HFFc6 (cell line): ENCODE measurements at regions not wholly inside any gene's neighbourhood (a gene's known extent, or its start where the extent isn't known, plus 50 kb on each side); places are given as distances from the start of the nearest gene placed in this dataset.

Experiments
- DNase-seq: peaks from one replicate; pipeline ENCODE4 v3.0.0-alpha.2; 2018
- H3K27ac Mint-ChIP-seq: 2 replicates; pipeline ENCODE4 v1.8.0; 2020; ENCODE audit warnings: mild to moderate bottlenecking, mixed read lengths
- H3K27me3 Mint-ChIP-seq: 2 replicates; pipeline ENCODE4 v1.8.0; 2021; ENCODE audit warnings: mild to moderate bottlenecking, moderate library complexity, mixed read lengths; ENCODE audit not compliant: insufficient read depth
- H3K36me3 Mint-ChIP-seq: 2 replicates; pipeline ENCODE4 v1.8.0; 2021; ENCODE audit warnings: low read depth, mixed read lengths
- H3K4me1 Mint-ChIP-seq: 2 replicates; pipeline ENCODE4 v1.8.0; 2020; ENCODE audit warnings: low read depth, mixed read lengths
- H3K4me3 Mint-ChIP-seq: 2 replicates; pipeline ENCODE4 v1.8.0; 2020; ENCODE audit warnings: mild to moderate bottlenecking, moderate library complexity, mixed read lengths
- H3K9me3 Mint-ChIP-seq: 2 replicates; pipeline ENCODE4 v1.8.0; 2020; ENCODE audit warnings: mild to moderate bottlenecking, mixed read lengths
- TF ChIP-seq, protein P1 (sequence below): fragments of 200-600 bp; sonication (generic); IDR thresholded peaks from 2 replicates; pipeline ENCODE4 v1.5.0; 2021; ENCODE audit warnings: antibody characterized with exemption, mild to moderate bottlenecking

DNA sequence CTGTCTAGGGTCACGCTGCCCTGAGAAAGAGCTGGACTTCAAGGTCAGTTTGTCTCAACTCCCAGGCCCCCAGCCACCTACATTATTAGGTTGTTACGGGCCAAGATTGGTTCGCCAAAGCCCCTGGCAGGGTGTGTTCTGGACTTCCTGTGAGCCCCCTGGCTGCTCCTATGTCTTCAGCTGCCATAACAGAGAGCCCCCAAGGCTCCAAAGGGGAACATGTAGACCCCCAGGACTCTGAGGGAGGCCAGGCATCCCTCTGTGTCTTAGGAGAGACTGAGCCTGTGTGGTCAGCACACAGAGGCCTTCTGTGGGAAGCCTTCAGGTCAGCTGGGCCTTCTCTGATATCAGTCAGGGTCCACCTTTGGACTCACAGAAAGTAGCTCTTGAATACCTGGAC, 58.3 kb downstream of the INHBB start:
- H3K36me3 Mint-ChIP-seq: 0 out of 2 replicates have a peak, but pooled peaks cover 7% of the 10 kb centered on the region
- H3K27ac Mint-ChIP-seq: no peak overlapping the region
- TF ChIP-seq, protein P1, sequence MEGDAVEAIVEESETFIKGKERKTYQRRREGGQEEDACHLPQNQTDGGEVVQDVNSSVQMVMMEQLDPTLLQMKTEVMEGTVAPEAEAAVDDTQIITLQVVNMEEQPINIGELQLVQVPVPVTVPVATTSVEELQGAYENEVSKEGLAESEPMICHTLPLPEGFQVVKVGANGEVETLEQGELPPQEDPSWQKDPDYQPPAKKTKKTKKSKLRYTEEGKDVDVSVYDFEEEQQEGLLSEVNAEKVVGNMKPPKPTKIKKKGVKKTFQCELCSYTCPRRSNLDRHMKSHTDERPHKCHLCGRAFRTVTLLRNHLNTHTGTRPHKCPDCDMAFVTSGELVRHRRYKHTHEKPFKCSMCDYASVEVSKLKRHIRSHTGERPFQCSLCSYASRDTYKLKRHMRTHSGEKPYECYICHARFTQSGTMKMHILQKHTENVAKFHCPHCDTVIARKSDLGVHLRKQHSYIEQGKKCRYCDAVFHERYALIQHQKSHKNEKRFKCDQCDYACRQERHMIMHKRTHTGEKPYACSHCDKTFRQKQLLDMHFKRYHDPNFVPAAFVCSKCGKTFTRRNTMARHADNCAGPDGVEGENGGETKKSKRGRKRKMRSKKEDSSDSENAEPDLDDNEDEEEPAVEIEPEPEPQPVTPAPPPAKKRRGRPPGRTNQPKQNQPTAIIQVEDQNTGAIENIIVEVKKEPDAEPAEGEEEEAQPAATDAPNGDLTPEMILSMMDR: no peak
- H3K9me3 Mint-ChIP-seq: peaks cover 19% of the 10 kb centered on the region
- peaks cover 12% of the 10 kb centered on the region for H3K4me1 Mint-ChIP-seq
- DNase-seq: no peak
- H3K4me3 Mint-ChIP-seq: no peak overlapping the region
- peaks cover 23% of the 10 kb centered on the region for H3K27me3 Mint-ChIP-seq

DNA sequence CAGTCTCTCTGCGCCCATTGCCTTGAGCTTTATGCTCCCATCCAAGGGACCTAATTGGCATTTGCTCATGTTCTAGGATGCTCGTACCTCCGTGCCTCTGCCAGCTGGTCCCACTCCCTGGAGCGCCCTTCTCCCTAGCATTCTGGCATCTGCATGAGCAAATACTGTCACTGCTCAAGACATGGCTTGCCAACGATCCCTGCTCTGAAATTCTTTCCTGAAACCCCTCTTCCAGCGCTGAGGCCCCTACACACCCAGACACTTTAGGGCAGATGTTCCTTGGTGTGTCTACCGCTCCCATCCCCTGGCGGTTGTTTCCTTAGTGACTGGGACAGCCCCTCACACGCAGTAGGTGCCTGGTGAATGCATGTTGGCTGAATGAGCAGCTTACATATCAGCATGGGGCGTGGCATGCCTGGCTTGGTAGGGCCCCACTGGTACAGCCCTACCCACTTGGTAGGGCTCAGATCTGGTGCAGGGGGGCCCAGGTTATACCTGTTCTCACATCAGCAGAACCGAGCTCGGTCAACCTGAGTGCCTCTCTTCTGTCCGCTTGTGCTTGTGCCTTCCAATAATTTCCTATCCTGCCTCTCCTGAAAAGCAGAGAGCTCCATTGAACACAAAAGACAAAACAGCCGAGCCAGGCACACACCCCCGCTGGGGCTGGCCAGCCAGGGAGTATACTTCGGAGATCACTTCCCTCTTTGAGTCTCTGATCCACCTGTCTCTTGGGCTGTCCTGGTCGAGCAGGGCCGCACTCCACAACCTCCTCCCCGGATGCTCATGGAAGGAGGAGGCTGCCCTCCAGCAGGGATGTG, 59.2 kb downstream of the INHBB start:
- H3K4me3 Mint-ChIP-seq: no peak overlapping the region
- H3K4me1 Mint-ChIP-seq: peaks cover 7% of the 10 kb centered on the region
- DNase-seq: no peak
- H3K36me3 Mint-ChIP-seq: 0 out of 2 replicates have a peak, but pooled peaks cover 7% of the 10 kb centered on the region
- TF ChIP-seq, protein P1: no peak
- peaks cover 19% of the 10 kb centered on the region for H3K9me3 Mint-ChIP-seq
- H3K27me3 Mint-ChIP-seq: peaks cover 23% of the 10 kb centered on the region
- no peak overlapping the region for H3K27ac Mint-ChIP-seq

DNA sequence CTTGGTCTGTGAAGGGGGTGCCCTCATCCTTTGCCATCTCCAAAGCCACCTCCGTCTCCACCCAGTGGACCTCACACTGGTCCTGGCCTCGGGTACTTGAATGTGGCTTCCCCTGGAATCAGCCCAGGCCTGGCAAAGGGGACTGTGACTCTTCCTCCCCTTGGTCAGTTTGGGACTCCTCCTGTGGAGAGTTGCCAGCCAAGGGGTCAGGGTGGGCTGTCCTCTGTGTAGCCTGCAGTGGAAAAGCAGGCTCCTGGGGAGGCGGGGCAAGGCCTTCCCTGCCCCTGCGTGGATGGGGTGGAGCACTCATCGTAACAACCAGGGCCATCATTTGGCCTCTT, 59.8 kb downstream of the INHBB start:
- peaks cover 20% of the 10 kb centered on the region for H3K27me3 Mint-ChIP-seq
- TF ChIP-seq, protein P1: no peak
- DNase-seq: no peak
- H3K36me3 Mint-ChIP-seq: 0 out of 2 replicates have a peak, but pooled peaks cover 7% of the 10 kb centered on the region
- no peak overlapping the region for H3K27ac Mint-ChIP-seq
- H3K4me3 Mint-ChIP-seq: no peak overlapping the region
- peaks cover 19% of the 10 kb centered on the region for H3K9me3 Mint-ChIP-seq
- H3K4me1 Mint-ChIP-seq: peaks cover 7% of the 10 kb centered on the region

DNA sequence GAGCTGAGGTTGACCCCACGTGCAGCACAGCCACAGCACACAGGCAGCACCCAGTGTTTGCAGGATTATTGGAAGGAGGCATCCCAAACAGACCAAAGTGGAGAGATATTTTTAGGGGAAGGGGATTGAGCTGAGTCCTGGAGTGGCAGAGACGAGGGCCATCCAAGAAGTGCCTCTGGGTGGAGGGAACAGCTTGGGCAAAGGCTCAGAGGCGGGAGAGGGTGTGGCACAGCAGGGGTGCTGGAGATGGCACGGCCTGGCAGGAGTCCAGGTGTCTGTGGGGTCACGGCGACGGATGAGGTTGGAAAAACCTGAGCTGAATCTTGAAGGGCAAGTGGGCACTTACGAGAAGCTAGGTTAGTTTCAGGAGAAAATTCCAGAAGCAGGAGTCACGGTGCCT, 60.6 kb downstream of the INHBB start:
- TF ChIP-seq, protein P1: no peak
- Mint-ChIP-seq H3K4me1 (peaks cover 7% of the 10 kb centered on the region), H3K27me3 (peaks cover 19% of the 10 kb centered on the region), H3K27ac (no peak overlapping the region), H3K36me3 (0 out of 2 replicates have a peak, but pooled peaks cover 7% of the 10 kb centered on the region), H3K9me3 (peaks cover 19% of the 10 kb centered on the region), H3K4me3 (no peak overlapping the region)
- DNase-seq: no peak

DNA sequence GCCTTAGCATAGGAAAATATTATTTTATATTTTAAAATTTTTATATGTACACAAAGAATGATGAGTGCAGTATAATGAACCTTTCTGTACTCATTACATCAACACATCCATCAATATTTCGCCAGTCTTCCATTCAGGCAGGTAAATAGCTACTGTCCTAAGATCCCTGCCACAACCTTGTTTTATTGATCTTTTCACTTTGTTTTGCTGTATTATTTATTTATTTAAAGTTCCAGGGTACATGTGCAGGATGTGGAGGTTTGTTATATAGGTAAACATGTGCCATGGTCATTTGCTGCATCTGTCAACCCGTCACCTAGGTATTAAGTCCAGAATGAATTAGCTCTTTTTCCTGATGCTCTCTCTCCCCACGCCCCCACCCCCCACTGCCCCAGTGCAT, 64.6 kb downstream of the INHBB start:
- no peak overlapping the region for H3K4me3 Mint-ChIP-seq
- 0 out of 2 replicates have a peak, but pooled peaks cover 4% of the 10 kb centered on the region for H3K4me1 Mint-ChIP-seq
- H3K9me3 Mint-ChIP-seq: peaks cover 19% of the 10 kb centered on the region
- peaks cover 23% of the 10 kb centered on the region for H3K27me3 Mint-ChIP-seq
- no peak overlapping the region for H3K27ac Mint-ChIP-seq
- 0 out of 2 replicates have a peak, but pooled peaks cover 7% of the 10 kb centered on the region for H3K36me3 Mint-ChIP-seq
- DNase-seq: no peak
- TF ChIP-seq, protein P1: no peak
